GM12873 (cell line): ENCODE measurements at regions not wholly inside any gene's neighbourhood (a gene's known extent, or its start where the extent isn't known, plus 50 kb on each side); places are given as distances from the start of the nearest gene placed in this dataset.

ENCODE experiments used
- TF ChIP-seq, protein P1 (sequence below): IDR thresholded peaks from 2 replicates; pipeline ENCODE4 v1.5.1; 2012; ENCODE audit warnings: low read depth, mild to moderate bottlenecking, moderate library complexity, low read length, control low read depth; ENCODE audit not compliant: insufficient read depth; ENCODE audit errors: missing control alignments

DNA sequence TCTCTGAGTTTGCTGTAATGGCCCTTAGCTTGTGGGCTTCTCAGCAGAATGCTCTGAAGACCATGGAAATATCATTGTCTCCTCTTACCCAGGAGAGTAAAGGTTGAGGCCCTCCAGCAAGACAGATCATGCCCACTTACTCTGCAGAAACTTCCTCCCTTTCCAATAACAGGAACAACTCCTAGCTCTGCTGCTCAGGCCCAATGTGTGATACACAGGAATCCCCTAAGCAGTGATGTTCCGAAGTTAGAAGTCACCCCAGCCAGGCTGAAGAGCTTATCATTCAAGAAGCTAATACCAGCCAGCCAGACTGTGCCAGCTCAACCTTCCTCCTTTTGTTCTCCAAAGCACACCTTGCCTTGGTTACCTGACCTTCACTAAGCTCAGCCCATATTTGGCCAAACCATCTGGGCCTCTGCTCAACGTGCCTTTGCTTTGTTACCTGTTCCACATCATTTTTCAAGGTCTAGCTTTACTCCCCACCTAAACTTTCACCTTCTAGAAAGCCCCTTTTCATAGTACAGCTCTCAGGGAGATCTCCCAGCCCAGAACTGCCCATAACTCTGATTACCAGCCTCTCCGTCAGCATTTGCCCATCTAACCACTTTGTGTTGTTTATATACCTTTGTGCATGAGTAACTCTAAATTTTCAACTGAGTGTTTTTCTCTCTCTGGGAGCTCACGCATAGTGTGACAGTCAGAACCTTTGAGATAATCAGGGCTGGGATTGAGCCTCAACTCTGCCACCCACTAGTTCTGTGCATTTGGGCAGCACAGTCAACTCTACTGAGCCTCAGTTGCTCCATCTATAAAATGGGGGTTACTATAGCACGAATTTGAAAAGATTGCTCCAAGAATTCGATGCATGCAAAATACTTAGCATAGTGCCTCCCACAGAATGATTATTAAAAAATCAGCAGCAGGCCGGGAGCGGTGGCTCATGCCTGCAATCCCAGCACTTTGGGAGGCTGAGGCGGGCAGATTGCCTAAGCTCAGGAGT lies 107.6 kb upstream of the CPEB4 start:
- TF ChIP-seq, protein P1, sequence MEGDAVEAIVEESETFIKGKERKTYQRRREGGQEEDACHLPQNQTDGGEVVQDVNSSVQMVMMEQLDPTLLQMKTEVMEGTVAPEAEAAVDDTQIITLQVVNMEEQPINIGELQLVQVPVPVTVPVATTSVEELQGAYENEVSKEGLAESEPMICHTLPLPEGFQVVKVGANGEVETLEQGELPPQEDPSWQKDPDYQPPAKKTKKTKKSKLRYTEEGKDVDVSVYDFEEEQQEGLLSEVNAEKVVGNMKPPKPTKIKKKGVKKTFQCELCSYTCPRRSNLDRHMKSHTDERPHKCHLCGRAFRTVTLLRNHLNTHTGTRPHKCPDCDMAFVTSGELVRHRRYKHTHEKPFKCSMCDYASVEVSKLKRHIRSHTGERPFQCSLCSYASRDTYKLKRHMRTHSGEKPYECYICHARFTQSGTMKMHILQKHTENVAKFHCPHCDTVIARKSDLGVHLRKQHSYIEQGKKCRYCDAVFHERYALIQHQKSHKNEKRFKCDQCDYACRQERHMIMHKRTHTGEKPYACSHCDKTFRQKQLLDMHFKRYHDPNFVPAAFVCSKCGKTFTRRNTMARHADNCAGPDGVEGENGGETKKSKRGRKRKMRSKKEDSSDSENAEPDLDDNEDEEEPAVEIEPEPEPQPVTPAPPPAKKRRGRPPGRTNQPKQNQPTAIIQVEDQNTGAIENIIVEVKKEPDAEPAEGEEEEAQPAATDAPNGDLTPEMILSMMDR: no peak

DNA sequence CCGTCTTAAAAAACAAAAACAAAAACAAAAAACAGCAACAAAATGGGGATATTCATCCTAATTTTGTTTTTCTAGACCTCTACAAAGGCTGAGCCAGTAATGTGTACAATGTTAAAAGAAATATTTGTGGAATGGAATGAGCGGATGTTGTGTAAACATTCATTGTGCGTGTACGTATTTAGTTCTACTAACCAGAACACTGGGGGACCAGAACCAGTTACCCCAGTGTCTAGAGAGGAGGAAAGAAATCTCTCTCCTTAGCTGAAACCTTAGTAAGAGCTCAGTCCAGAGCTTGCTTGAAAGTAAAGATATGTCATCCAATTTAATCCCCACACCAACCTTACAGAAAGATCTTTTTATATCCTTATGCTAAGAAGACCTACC lies 106.7 kb upstream of the CPEB4 start:
- TF ChIP-seq, protein P1: no peak

DNA sequence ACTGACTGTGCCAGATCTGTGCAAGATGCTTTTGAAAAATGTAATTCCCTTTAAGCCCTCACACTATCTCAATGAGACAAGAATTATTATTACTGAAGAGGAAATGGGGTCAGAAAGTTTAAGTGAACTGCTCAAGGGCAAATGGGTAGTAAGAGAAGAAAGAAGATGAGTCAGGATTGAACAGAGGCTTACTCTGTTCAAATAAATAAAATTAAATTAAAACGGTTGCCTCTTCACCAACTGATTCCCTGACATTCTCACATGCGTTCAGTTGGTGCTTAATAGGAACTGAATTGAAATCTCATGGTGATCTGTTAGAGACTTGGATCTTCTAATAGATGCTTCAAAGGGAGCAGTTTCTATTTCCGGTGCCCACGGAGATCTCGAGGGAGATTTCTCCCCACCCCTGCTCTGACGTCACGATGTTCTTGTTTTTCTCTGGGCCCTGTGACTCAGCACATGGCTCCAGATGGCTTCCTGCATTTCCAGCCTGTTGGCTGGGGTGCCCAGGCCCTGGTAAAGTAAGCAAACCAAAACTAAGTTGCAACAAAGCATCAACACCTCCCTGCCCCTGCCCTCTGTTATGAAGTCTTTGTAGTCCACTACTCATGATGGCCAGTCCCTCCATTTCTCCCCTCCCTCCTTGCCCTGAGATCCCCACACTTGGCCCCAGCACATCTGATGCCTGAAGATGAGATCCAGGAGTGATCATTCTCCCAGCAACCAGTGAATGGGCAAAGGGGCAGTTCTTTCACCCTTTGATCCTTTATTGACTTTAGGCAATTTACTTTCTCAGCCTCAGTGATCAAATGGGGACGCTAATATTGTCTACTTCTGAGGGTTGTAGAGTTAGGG lies 106.1 kb upstream of the CPEB4 start:
- TF ChIP-seq, protein P1: no peak

DNA sequence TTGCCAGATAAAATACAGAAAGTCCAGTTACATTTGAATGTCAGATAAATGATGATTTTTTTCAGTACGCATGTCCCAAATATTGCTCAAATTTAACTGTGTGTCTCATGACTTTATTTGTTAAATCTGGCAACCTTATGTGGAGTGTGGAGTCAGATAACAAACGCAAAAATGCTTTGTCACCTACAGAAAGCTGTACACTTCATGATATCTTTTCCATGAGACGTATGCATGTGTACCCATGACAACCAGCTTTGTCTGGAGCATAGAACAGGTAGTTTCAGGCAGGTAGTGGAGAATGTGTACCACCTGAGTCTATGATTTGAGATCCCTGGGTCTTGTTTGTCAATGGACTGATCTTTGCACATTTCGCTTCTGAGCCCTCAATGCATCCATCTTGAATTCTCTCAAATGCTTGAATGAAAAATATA lies 105.5 kb upstream of the CPEB4 start:
- TF ChIP-seq, protein P1: no peak

DNA sequence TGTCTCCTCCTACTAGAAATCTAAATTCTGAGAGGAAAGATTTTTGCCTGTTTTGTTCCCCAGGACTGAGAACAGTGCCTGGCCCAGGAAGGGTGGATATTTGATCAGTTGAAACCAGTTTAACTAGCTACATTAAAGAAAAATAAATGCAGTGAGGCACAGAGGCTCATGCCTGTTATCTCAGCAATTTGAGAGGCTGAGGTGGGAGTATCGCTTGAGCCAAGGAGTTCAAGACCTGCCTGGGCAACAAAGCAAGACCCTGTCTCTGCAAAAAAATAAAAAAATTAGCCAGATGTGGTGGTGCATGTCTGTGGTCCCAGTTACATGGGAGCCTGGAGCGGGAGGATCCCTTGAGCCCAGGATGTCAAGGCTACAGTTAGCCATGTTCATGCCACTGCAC lies 104.8 kb upstream of the CPEB4 start:
- TF ChIP-seq, protein P1: no peak

DNA sequence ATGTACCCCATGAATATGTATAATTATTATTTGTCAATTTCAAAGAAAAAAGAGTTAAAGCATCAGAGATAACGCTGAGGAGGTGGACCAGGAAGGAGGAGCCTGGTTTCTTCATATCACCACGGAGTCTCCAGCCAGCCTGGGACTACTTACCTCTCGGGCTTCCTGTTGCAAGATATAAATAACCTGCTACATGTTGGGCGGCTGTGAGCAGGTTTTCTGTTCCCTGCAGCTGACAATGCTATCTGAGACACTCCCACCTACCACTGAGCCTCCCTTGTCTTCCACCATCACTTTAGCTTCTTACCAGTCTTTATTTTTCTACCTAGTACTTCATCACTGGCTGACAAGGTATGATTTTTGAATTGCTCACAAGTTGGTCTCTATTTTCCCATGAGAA lies 102.7 kb upstream of the CPEB4 start:
- TF ChIP-seq, protein P1: no peak

DNA sequence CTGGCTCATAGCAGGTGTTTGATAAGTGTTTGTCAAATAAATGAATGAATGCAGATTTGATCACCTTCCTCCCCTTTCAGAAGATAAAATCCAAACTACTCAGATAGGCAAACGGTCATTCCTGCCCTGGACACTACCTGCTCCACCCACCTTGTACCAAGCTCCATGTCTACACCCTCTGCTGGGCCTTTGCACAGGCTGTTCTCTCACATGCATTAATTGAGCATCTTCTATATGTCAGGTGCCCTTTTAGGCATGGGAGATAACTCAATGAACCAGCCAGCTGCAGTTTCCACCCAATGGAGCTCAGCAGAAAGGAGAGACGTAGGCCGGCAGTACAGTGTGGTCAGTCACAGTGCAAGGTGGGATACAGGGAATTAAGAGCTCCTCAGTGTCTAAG lies 102.3 kb upstream of the CPEB4 start:
- TF ChIP-seq, protein P1: no peak
